A549 (cell line): ENCODE measurements at regions not wholly inside any gene's neighbourhood (a gene's known extent, or its start where the extent isn't known, plus 50 kb on each side); places are given as distances from the start of the nearest gene placed in this dataset.

Source experiments
- ATAC-seq, 2 experiments: fragments of 200-7000 bp in 1 of 2; fragments of >200 bp in 1 of 2; cut with Nextera tagmentation in 1 of 2; cut with Tn5 transposase in 1 of 2; 3 replicates each; pipeline versions ENCODE4 v1.8.0 to v1.9.1; 2018 to 2020; ENCODE audit warnings: mild to moderate bottlenecking in 1 of 2, moderate library complexity in 1 of 2
- CTCF ChIA-PET: fragments of 300-600 bp; sonication (Branson Sonifier 250); formaldehyde crosslinking; extraction: SDS; loops from one replicate; lab custom pipeline; 2021; ENCODE audit warnings: antibody characterized with exemption, inconsistent platforms; lab: Yijun Ruan, JAX
- POLR2A ChIA-PET: fragments of 350-600 bp; formaldehyde crosslinking; extraction: SDS; loops from one replicate; lab custom pipeline; 2021; ENCODE audit warnings: antibody characterized with exemption, inconsistent platforms; lab: Yijun Ruan, JAX
- DNase-seq, 2 experiments: peaks; one replicate each; pipeline versions ENCODE4 v3.0.0 to v3.0.0-alpha.2; 2011 to 2016; ENCODE audit warnings: low read depth in 1 of 2, low spot score in 1 of 2
- FAIRE-seq: peaks from 2 replicates; lab custom pipeline; 2011; peaks lifted over from hg19 to GRCh38; lab: Jason Lieb, UNC
- H3K27ac ChIP-seq, 2 experiments: fragments of >200 bp; sonication (Bioruptor Twin); formaldehyde crosslinking; 3 replicates each; pipeline ENCODE4 v1.5.1; 2016 to 2017
- H3K4me1 ChIP-seq: fragments of >200 bp; sonication (Bioruptor Twin); formaldehyde crosslinking; 3 replicates; pipeline ENCODE4 v1.6.1; 2016
- H3K4me2 ChIP-seq: fragments of >200 bp; sonication (Bioruptor Twin); formaldehyde crosslinking; 3 replicates; pipeline ENCODE4 v1.6.1; 2016
- H3K4me3 ChIP-seq: fragments of >200 bp; sonication (Bioruptor Twin); formaldehyde crosslinking; 3 replicates; pipeline ENCODE4 v1.5.1; 2016
- H3K9me3 ChIP-seq: fragments of >200 bp; sonication (Bioruptor Twin); formaldehyde crosslinking; 3 replicates; pipeline ENCODE4 v1.6.1; 2016
- ATOH8 ChIP-seq: fragments of 250-450 bp; sonication (Bioruptor Pico); IDR thresholded peaks from 2 replicates; pipeline ENCODE4 v1.5.0; 2020; ENCODE audit warnings: low read depth, mild to moderate bottlenecking, moderate library complexity
- CBX8 ChIP-seq: fragments of 200-600 bp; sonication (generic); IDR thresholded peaks from 2 replicates; pipeline ENCODE4 v1.6.1; 2016
- CEBPB ChIP-seq, 2 experiments: fragments of >200 bp in 1 of 2; sonication (Bioruptor Twin) in 1 of 2; formaldehyde crosslinking in 1 of 2; IDR thresholded peaks; 2 replicates each; pipeline ENCODE4 v1.6.1; 2012 to 2016
- CTCF ChIP-seq: fragments of >200 bp; sonication (Bioruptor Twin); formaldehyde crosslinking; IDR thresholded peaks from 3 replicates; pipeline ENCODE4 v1.5.1; 2016
- EHF ChIP-seq: fragments of 250-450 bp; sonication (Bioruptor Pico); IDR thresholded peaks from 2 replicates; pipeline ENCODE4 v1.5.0; 2020; ENCODE audit warnings: mild to moderate bottlenecking
- EHMT2 ChIP-seq: fragments of 200-600 bp; sonication (generic); IDR thresholded peaks from 2 replicates; pipeline ENCODE4 v1.6.1; 2016; ENCODE audit warnings: antibody characterized with exemption, low read depth, mild to moderate bottlenecking, moderate library complexity
- ELK1 ChIP-seq: fragments of 150-350 bp; IDR thresholded peaks from 2 replicates; pipeline ENCODE4 v1.6.1; 2014; ENCODE audit warnings: low read depth, mild to moderate bottlenecking, low read length
- ESRRA ChIP-seq: fragments of 150-350 bp; IDR thresholded peaks from 2 replicates; pipeline ENCODE4 v1.6.1; 2014; ENCODE audit warnings: mild to moderate bottlenecking, low read length, borderline replicate concordance
- GATA3 ChIP-seq: IDR thresholded peaks from 2 replicates; pipeline ENCODE4 v1.6.1; 2012; ENCODE audit warnings: borderline replicate concordance
- HES2 ChIP-seq: fragments of >200 bp; sonication (Bioruptor Twin); formaldehyde crosslinking; IDR thresholded peaks from 2 replicates; pipeline ENCODE4 v1.6.1; 2016
- HOXB13 ChIP-seq: fragments of 250-450 bp; sonication (Bioruptor Pico); IDR thresholded peaks from 2 replicates; pipeline ENCODE4 v1.5.0; 2020; ENCODE audit warnings: low read depth, mild to moderate bottlenecking, moderate library complexity
- HOXB5 ChIP-seq: fragments of 250-450 bp; sonication (Bioruptor Pico); IDR thresholded peaks from 2 replicates; pipeline ENCODE4 v1.5.0; 2020; ENCODE audit warnings: mild to moderate bottlenecking, moderate library complexity
- JUN ChIP-seq, 2 experiments: fragments of >200 bp; sonication (Bioruptor Twin); formaldehyde crosslinking; IDR thresholded peaks; 2 replicates in 1 of 2; 3 replicates in 1 of 2; pipeline ENCODE4 v1.6.1; 2016 to 2017
- JUNB ChIP-seq: fragments of >200 bp; sonication (Bioruptor Twin); formaldehyde crosslinking; IDR thresholded peaks from 2 replicates; pipeline ENCODE4 v1.6.1; 2016
- KDM1A ChIP-seq: fragments of 200-600 bp; sonication (generic); IDR thresholded peaks from 2 replicates; pipeline ENCODE4 v1.6.1; 2016; ENCODE audit warnings: low read depth, mild to moderate bottlenecking
- MAFK ChIP-seq: fragments of 450-650 bp; IDR thresholded peaks from 2 replicates; pipeline ENCODE4 v1.6.1; 2014; ENCODE audit not compliant: partially characterized antibody
- POLR2AphosphoS2 ChIP-seq: conservative IDR thresholded peaks from 2 replicates; pipeline ENCODE4 v1.6.1; 2012; ENCODE audit warnings: low read length, improper control_type of control experiment, inconsistent platforms
- RARB ChIP-seq: fragments of 250-450 bp; sonication (Bioruptor Pico); IDR thresholded peaks from 2 replicates; pipeline ENCODE4 v1.8.0; 2021; ENCODE audit warnings: mild to moderate bottlenecking, moderate library complexity
- TFCP2L1 ChIP-seq: fragments of 250-450 bp; sonication (Bioruptor Pico); IDR thresholded peaks from 2 replicates; pipeline ENCODE4 v1.5.0; 2021; ENCODE audit warnings: mild to moderate bottlenecking
- whole genome bisulfite sequencing: methylation state at CpG from one replicate; pipeline ENCODE4 v1.1.6; 2017; ENCODE audit errors: missing lambda C conversion rate; 5-methylcytosine and 5-hydroxymethylcytosine counted together

DNA sequence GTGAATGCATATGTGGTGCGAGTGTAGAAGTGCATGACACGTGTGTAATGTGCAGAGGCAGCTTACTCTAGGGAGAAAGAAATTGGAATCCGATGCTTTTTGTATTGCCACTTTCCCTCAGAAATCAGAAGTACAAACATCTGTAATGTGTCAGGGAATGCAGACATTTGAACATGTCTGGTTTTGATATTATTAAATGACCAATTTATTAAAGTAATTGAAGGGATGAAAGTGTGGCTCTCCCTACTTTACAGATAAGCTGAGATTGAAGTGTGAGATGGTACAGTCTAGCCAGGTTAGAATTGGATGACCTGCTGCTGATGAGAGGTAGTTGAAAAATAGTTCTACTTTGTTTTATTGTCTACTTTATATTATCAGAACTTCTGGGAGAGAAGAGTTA lies 74.5 kb upstream of the NT5C1B start:
- Histone ChIP-seq H3K9me3 (no peaks in the 10 kb centered on the region), H3K27ac (no peak overlapping the region), H3K4me1 (no peaks in the 10 kb centered on the region), H3K4me3 (no peak overlapping the region), H3K4me2 (no peak overlapping the region)
- ChIA-PET CTCF (no interaction called here), POLR2A (no interaction called here)
- no peak for FAIRE-seq
- DNase-seq = no peak
- no peak for ATAC-seq
- TF ChIP-seq ATOH8 (CRISPR knock-in tag) = no peak
- TF ChIP-seq JUNB = no peak
- TF ChIP-seq HOXB5 = no peak
- TF ChIP-seq KDM1A = no peak
- TF ChIP-seq TFCP2L1 (CRISPR knock-in tag) = no peak
- TF ChIP-seq CBX8 = no peak
- no peak for TF ChIP-seq POLR2AphosphoS2
- no peak for TF ChIP-seq RARB
- TF ChIP-seq CEBPB (IDR thresholded peaks at IDR 0.05) = no peak
- TF ChIP-seq JUN (IDR thresholded peaks at IDR 0.05) = no peak
- no peak for TF ChIP-seq GATA3
- 50% methylated on average over 3 of the region's 3 CpGs for WGBS

GRCh38 chr2:18662689-18663088 lies 73.3 kb upstream of the NT5C1B start:
- POLR2A ChIA-PET = no interaction called here
- TF ChIP-seq EHMT2 = no peak
- no peak for TF ChIP-seq CTCF
- TF ChIP-seq HOXB13 = no peak
- no peak for TF ChIP-seq POLR2AphosphoS2
- TF ChIP-seq ESRRA = no peak
- no peak for TF ChIP-seq EHF (CRISPR knock-in tag)
- WGBS = 21% methylated on average over 5 of the region's 5 CpGs

DNA sequence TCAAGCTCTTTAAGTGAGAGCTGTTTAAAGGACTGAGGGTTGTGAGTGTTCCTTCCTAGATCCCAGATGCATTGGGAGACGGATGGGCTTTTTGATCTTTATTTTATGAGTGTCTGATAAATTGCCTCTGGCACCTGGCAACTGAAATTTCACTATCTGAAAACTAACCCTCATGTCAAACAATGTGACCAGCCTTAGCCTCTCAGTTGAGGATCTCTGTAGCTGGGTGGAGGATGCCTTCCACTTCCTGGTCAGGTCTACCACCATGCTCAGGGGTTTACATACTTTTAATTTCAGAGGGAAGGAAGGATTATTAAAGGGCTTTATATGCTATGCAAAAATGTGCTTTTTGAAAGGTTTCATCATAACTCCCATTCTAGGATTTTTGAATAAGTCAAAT lies 70.5 kb upstream of the NT5C1B start:
- no peak for DNase-seq

More at GRCh38 chr2:18662689-18663088, 73.3 kb upstream of the NT5C1B start:
- Histone ChIP-seq H3K27ac (no peak overlapping the region), H3K4me2 (no peak overlapping the region), H3K4me1 (no peaks in the 10 kb centered on the region), H3K9me3 (no peaks in the 10 kb centered on the region), H3K4me3 (no peak overlapping the region)
- ATAC-seq (no peak), FAIRE-seq (no peak), DNase-seq (no peak)
- CTCF ChIA-PET = no interaction called here

DNA sequence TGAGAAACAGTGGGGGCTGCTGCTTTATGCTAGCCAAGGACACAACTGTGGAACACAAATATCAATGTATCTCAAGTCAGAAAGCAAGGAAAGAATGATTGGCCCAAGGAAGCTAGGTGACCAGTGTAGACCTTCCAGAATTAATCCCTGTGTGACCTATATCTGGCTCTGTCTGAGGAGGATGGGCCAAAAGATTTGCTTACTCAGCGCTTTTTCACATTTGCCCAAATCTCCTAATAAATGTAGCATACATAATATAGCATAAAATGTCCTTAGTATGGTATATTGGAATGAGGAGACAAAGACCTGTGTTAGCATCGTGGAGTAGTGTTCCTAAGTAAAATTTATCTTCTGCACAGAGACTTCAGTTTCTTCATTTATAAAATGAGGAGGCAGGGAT lies 66.7 kb upstream of the NT5C1B start:
- DNase-seq (no peak), ATAC-seq (no peak), FAIRE-seq (no peak)
- Histone ChIP-seq H3K9me3 (no peaks in the 10 kb centered on the region), H3K4me2 (no peak overlapping the region), H3K4me1 (no peaks in the 10 kb centered on the region), H3K4me3 (no peak overlapping the region), H3K27ac (no peak overlapping the region)
- 1% methylated on average over 2 of the region's 2 CpGs for WGBS
- TF ChIP-seq ELK1 (no peak), MAFK (peak; percentile 98)
- ChIA-PET POLR2A (no interaction called here), CTCF (no interaction called here)

More for the DNA sequence above, 70.5 kb upstream of the NT5C1B start:
- ATAC-seq = no peak
- 10% methylated on average over 1 of the region's 1 CpG for WGBS
- H3K4me3 ChIP-seq = no peak overlapping the region
- TF ChIP-seq HES2 = no peak
- H3K4me1 ChIP-seq = no peaks in the 10 kb centered on the region
- CTCF ChIA-PET = no interaction called here
- H3K27ac ChIP-seq = no peak overlapping the region
- H3K9me3 ChIP-seq = no peaks in the 10 kb centered on the region
- POLR2A ChIA-PET = no interaction called here
- no peak overlapping the region for H3K4me2 ChIP-seq
- FAIRE-seq = no peak
